BJ (cell line): ENCODE measurements at regions not wholly inside any gene's neighbourhood (a gene's known extent, or its start where the extent isn't known, plus 50 kb on each side); places are given as distances from the start of the nearest gene placed in this dataset.
"Not testable (repeated sequence)": the region's sequence is repeated elsewhere in the genome, so short reads cannot be mapped to it uniquely, and the experiment has no call there.

Experiments
- CTCF ChIA-PET: fragments of 350-600 bp; formaldehyde crosslinking; extraction: SDS; loops from one replicate; lab custom pipeline; 2021; ENCODE audit warnings: antibody characterized with exemption, inconsistent platforms; lab: Yijun Ruan, JAX
- POLR2A ChIA-PET: fragments of 300-600 bp; sonication (Branson Sonifier 250); formaldehyde crosslinking; extraction: SDS; loops from one replicate; lab custom pipeline; 2021; ENCODE audit warnings: antibody characterized with exemption; lab: Charles Lee
- DNase-seq: peaks from one replicate; pipeline ENCODE4 v3.0.0-alpha.2; 2011; ENCODE audit warnings: low read depth
- H3K27me3 ChIP-seq: 2 replicates; pipeline ENCODE4 v1.6.0; 2011; ENCODE audit warnings: low read length; ENCODE audit not compliant: control insufficient read depth, insufficient read depth
- H3K36me3 ChIP-seq: 2 replicates; pipeline ENCODE4 v1.5.1; 2011; ENCODE audit warnings: low read length; ENCODE audit not compliant: control insufficient read depth, insufficient read depth
- H3K4me3 ChIP-seq: 2 replicates; pipeline ENCODE4 v1.5.1; 2011; ENCODE audit warnings: low read depth, mild to moderate bottlenecking, control low read depth, low read length
- CTCF ChIP-seq: IDR thresholded peaks from 2 replicates; pipeline ENCODE4 v1.5.1; 2011; ENCODE audit warnings: low read depth, mild to moderate bottlenecking, control low read depth, inconsistent platforms, low read length, moderate library complexity; ENCODE audit not compliant: insufficient read depth

GRCh38 chr2:120511947-120512710 is 166.2 kb downstream of the INHBB start:
- DNase-seq: no peak
- ChIA-PET POLR2A (no interaction called here), CTCF (interaction anchor here (2.1 kb wide), 1 partner anchor 10 kb away, joined by 10 read pairs; no protein-coding TSS in a partner anchor)
- Histone ChIP-seq H3K27me3 (peaks cover 3% of the 10 kb centered on the region; the same call in 1 of the 2 replicates), H3K4me3 (no peak overlapping the region), H3K36me3 (no peaks in the 10 kb centered on the region)
- no peak for TF ChIP-seq CTCF

- no peak for DNase-seq
- H3K36me3 ChIP-seq: no peaks in the 10 kb centered on the region
- peaks cover 4% of the 10 kb centered on the region; the same call in 1 of the 2 replicates for H3K27me3 ChIP-seq
- ChIA-PET CTCF (interaction anchor here (0.7 to 2.1 kb wide), 6 partner anchors 8 to 781 kb away, joined by 3 to 10 read pairs (median 4); no protein-coding TSS in a partner anchor), POLR2A (no interaction called here)
- TF ChIP-seq CTCF: no peak
- no peak overlapping the region for H3K4me3 ChIP-seq
Observed at GRCh38 chr2:120513776-120514357, 167.9 kb downstream of the INHBB start.

- TF ChIP-seq CTCF: no peak
- no peak for DNase-seq
- Histone ChIP-seq H3K27me3 (peaks cover 6% of the 10 kb centered on the region; the same call in 1 of the 2 replicates), H3K4me3 (no peak overlapping the region), H3K36me3 (no peaks in the 10 kb centered on the region)
- POLR2A ChIA-PET: no interaction called here
- CTCF ChIA-PET: interaction anchor here (0.6 to 1.7 kb wide), 4 partner anchors 13 to 166 kb away, joined by 3 to 4 read pairs (median 4); no protein-coding TSS in a partner anchor
Observed at GRCh38 chr2:120514521-120514920, 168.6 kb downstream of the INHBB start.

GRCh38 chr2:120515066-120515758 is 169.3 kb downstream of the INHBB start:
- DNase-seq, H3K27me3 ChIP-seq, H3K36me3 ChIP-seq, H3K4me3 ChIP-seq, POLR2A ChIA-PET: not testable (repeated sequence)
- CTCF ChIA-PET: interaction anchor here (1.0 kb wide), 2 partner anchors 162 to 165 kb away, joined by 3 read pairs; no protein-coding TSS in a partner anchor

- ChIA-PET POLR2A (no interaction called here), CTCF (interaction anchor here (1.0 kb wide), 1 partner anchor 164 kb away, joined by 3 read pairs; no protein-coding TSS in a partner anchor)
- Histone ChIP-seq H3K36me3 (no peaks in the 10 kb centered on the region), H3K4me3 (no peak overlapping the region), H3K27me3 (peaks cover 6% of the 10 kb centered on the region; the same call in 1 of the 2 replicates)
- no peak for DNase-seq
- TF ChIP-seq CTCF: no peak
Observed at GRCh38 chr2:120515759-120516678, 170.1 kb downstream of the INHBB start.
